Stimulated activated CD8-positive, alpha-beta memory T cell treated with anti-CD3 and anti-CD28 coated beads, Interleukin-2, amount 100 ng/mL, for 48 hours (primary cell): ENCODE measurements at regions not wholly inside any gene's neighbourhood (a gene's known extent, or its start where the extent isn't known, plus 50 kb on each side); places are given as distances from the start of the nearest gene placed in this dataset.

Experiments used
- DNase-seq, 2 donors: peaks; one replicate each; pipeline ENCODE4 v3.0.0-alpha.2; 2020; ENCODE audit warnings: low read depth in 2 of 2

- DNase-seq, result no peak
Measured at GRCh38 chr7:156127166-156128134, 315.2 kb upstream of the SHH start.

DNA sequence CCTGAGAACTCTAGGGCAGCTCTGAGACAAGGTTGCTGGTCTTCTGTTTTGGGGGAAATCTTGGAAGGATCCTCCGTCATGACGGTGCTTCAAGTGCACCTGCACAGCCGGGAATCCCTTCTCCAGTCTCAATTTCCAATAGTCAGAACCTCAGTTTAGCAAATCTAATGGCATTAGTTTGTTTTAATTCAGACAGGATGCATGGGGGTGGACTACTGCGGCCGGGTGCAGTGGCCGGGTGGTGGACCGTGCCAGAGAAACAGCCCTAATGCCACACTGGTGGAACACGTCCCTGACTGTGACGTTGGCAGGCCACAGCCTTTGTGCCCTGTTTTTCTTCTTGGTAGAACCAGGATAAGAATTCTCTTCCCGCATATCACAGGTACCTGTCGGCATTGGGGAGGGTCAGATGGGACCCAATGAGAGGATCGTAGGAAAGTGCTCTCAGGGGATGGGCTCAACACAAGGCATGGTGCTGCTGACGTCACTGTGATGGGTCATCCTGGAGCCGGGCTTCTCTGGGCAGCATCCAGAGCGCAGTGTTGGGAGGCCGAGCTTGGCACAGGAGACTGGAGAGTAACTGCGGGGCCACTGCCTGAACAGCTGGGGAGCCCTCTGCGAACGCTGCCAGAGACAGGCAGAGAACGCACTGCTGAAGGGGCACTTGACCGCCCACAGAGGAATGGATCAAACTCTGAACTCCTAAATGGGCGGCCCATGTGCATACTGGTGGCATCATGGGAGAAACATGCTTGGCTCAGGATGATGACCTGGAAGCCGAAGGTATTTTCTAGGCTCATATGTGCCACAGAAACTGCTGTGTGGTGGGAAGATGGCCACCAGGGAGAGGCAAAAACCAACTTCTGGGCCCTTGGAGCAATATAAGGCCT is 313.8 kb upstream of the SHH start:
- no peak for DNase-seq

DNA sequence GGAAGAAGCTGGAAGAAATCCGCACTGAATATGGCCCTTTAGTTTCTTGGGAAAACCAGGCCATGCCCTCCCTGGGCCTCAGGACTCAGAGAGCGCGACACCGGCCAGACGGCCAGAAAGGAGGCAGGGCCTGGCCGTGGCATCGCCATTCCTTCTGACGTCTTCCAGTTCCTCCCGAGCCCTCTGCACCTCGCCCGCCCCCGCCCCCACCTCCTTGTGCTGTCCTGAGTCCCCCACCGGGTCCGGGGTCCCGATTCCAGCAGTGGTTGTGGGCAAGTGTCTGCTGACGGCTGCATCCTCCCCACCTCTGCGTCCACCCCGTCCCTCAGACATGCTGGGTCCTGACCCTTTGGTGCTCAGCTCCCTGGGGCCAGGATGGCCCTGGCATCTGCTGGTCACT is 312.1 kb upstream of the SHH start:
- DNase-seq, result no peak

DNA sequence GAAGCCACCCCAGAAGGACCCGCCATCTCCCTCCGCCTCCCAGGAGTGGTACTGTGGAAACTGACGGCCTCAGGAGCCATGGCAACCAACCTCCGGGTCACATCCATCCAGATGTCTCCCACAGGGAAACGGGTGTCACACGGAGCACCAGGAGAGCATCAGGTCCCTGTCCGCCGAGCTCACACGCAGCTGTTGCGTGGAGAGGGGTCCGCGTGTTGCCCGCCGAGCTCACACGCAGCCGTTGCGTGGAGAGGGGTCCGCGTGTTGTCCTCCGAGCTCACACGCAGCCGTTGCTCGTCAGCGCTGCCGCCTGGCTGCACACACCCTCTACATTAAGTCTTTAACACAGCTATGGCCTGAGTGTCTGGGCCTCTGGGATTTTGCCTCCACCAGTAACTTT is 311.1 kb upstream of the SHH start:
- DNase-seq, result no peak

- DNase-seq, result no peak
Measured at GRCh38 chr7:156122752-156123354, 310.6 kb upstream of the SHH start.

- DNase-seq, result no peak
Measured at GRCh38 chr7:156121956-156122355, 309.7 kb upstream of the SHH start.

GRCh38 chr7:156121434-156121833 is 309.2 kb upstream of the SHH start:
- no peak for DNase-seq

- no peak for DNase-seq
Measured at GRCh38 chr7:156120552-156120951, 308.3 kb upstream of the SHH start.

DNA sequence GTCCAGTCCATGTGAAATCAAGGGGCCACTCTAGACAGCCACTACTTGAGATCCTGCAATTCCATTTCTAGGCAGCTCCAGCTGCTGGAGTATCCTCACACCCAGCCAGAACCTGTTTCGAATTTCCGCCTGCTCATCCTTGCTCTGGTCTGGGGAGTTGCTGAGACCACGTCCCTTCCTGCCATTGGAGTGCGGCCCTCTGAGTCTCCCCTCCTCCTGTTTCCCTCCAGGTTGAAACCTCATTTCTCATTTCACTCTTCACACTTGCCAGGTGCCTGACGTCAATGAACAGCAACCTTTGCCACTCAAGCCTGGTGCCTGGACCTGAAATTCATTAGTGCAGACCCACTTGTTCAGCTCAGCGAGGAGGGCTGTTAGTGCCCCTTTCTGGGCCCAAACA is 307.5 kb upstream of the SHH start:
- DNase-seq, result no peak

GRCh38 chr7:156118248-156118645 is 306.0 kb upstream of the SHH start:
- no peak for DNase-seq

DNA sequence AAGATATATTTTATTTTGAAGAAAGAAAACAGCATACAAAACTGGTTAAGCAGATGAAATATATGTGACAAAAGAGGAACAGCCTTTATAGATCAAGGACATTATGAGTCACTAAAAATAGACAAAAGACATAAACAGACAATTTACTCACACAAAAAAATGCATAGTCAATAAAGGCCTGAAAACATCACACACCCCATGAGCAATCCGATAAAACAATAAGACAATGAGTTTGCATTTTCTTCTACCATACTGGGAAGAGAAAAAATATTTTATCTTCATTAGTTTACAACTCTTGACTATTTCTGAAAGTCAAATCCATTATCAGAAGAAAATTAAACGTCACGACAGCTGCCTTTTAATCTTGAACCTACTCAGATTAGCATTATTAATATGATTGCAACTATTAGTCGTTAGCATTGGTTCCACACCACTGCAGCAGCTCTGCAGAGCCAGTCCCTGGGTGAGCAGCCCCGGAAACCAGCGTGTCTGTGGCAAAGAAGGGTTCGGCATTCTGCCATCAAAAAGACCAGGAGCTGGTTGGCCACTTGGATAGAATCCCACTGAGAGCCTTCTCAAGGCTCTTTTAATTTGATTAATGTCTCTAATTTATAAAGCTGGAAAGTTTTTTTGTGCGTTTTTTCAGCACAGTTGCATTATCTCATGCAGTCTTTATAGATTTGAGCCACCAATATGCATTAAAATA is 305.4 kb upstream of the SHH start:
- DNase-seq, result no peak

GRCh38 chr7:156116514-156117215 is 304.4 kb upstream of the SHH start:
- no peak for DNase-seq

DNA sequence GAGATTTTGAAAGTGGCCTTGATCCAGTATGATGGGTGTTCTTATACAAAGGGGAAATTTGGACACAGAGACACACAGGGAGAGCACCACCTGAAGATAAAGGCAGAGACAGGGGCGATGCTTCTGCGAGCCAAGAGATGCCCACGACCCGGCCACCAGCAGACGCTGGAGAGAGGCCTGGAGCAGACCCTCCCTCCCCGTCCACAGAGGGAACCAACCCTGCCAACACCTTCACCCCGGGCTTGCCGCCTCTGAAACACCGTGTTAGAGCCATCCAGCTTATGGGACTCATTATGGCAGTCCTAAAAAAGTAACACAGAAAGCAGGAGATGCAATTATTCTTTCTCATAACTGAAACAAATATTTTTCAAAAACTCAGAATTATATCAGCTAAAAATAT is 303.3 kb upstream of the SHH start:
- DNase-seq, result no peak

GRCh38 chr7:156113731-156114130 is 301.5 kb upstream of the SHH start:
- no peak for DNase-seq

GRCh38 chr7:156109988-156110387 is 297.7 kb upstream of the SHH start:
- no peak for DNase-seq

- DNase-seq, result no peak
Measured at GRCh38 chr7:156109076-156109475, 296.8 kb upstream of the SHH start.

DNA sequence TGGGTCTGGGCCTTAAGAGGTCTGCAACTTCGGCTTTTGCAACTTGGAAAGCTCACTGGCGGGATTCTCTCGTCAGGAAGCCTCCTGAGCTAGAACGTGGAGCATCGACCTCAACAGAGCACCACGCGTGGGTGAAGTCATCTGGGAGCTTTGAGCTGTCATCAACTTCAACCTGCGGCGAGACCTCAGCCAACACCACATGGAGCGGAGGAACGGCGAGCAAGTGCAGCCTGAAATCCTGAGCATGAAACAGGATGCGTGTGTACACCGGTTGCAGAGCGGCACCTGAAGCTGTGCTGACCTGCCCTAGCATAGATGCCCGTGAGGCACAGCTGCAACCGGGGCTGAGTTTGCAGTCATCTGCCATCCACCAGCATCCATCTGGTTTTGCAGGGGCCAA is 295.7 kb upstream of the SHH start:
- no peak for DNase-seq

DNA sequence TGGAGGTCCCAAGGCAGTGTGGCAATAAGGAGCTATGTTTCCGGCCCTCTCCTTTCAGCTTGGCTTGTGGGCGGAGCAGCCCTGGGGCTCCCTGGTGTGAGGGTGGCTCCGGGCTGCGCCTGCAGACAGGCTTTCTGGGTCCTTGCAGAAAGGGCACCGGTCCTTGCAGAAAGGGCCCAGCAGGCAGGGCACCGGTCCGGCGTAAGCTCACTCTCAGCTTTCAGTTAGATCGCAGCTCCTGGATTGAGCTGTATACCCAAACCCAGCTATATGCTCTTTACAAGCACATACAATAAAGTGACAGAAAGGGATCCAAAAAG is 293.8 kb upstream of the SHH start:
- no peak for DNase-seq

GRCh38 chr7:156105337-156106106 is 293.3 kb upstream of the SHH start:
- DNase-seq, result no peak
